ENCODE measurements at regions not wholly inside any gene's neighbourhood (a gene's known extent, or its start where the extent isn't known, plus 50 kb on each side); places are given as distances from the start of the nearest gene placed in this dataset.

DNA sequence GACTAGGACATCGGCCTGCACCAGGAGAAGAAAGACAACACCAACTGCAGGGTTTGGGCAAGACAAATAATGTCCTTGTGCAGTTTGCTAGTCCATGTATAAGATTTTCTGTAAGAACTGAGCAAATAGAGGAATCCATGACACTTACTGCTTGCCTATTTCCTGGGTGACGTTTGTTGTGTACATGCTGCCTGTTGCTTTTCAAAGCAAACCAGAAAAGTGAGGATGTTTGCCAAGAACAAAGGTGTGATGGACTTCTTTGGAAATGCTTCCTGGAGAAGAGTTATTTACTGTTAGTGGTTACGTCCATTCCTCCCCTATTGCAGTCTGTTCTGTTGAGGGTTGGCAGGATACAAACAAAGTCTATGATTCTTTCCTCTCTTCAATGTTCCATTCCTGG is 126.5 kb downstream of the CASP12 start:
- TF ChIP-seq, protein P1, sequence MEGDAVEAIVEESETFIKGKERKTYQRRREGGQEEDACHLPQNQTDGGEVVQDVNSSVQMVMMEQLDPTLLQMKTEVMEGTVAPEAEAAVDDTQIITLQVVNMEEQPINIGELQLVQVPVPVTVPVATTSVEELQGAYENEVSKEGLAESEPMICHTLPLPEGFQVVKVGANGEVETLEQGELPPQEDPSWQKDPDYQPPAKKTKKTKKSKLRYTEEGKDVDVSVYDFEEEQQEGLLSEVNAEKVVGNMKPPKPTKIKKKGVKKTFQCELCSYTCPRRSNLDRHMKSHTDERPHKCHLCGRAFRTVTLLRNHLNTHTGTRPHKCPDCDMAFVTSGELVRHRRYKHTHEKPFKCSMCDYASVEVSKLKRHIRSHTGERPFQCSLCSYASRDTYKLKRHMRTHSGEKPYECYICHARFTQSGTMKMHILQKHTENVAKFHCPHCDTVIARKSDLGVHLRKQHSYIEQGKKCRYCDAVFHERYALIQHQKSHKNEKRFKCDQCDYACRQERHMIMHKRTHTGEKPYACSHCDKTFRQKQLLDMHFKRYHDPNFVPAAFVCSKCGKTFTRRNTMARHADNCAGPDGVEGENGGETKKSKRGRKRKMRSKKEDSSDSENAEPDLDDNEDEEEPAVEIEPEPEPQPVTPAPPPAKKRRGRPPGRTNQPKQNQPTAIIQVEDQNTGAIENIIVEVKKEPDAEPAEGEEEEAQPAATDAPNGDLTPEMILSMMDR (IDR thresholded peaks at IDR 0.05; ENCODE audit: control extremely low read depth in 1 of 3, insufficient read depth in 1 of 3, low read depth in 1 of 3, low read length in 3 of 3), result no peak
- TF ChIP-seq BCL11A (IDR thresholded peaks at IDR 0.05; ENCODE audit: low read depth in 2 of 2, low read length in 2 of 2), result no peak
- no peak for TF ChIP-seq POLR2A (IDR thresholded peaks at IDR 0.05; ENCODE audit: control extremely low read depth in 1 of 2, low read depth in 2 of 2, low read length in 2 of 2)
- TF ChIP-seq POLR2AphosphoS5 (IDR thresholded peaks at IDR 0.05; ENCODE audit: low read depth, low read length), result no peak
- TF ChIP-seq RNF2 (IDR thresholded peaks at IDR 0.05; ENCODE audit: borderline replicate concordance, low read depth, low read length, missing control alignments, poor library complexity, severe bottlenecking), result no peak
- TF ChIP-seq KDM5A (IDR thresholded peaks at IDR 0.05; ENCODE audit: low read length), result no peak
- no peak for TF ChIP-seq RAD21 (IDR thresholded peaks at IDR 0.05 in 1 of 2, conservative IDR thresholded peaks at IDR 0.05 in 1 of 2; ENCODE audit: low read depth in 2 of 2, low read length in 2 of 2)
- no peak for TF ChIP-seq SIN3A (conservative IDR thresholded peaks at IDR 0.05 in 1 of 2, IDR thresholded peaks at IDR 0.05 in 1 of 2; ENCODE audit: low read depth in 1 of 2, low read length in 2 of 2)
- no peak for TF ChIP-seq EGR1 (IDR thresholded peaks at IDR 0.05; ENCODE audit: borderline replicate concordance, low read depth, low read length)
- TF ChIP-seq TAF1 (IDR thresholded peaks at IDR 0.05; ENCODE audit: low read depth, low read length), result no peak

Measured in H1 (cell line).